ENCODE measurements at regions not wholly inside any gene's neighbourhood (a gene's known extent, or its start where the extent isn't known, plus 50 kb on each side); places are given as distances from the start of the nearest gene placed in this dataset.

GRCh38 chr13:97106323-97106722 lies 112.0 kb upstream of the OXGR1 start:
- Mint-ChIP-seq H3K4me3 (no peak overlapping the region), H3K27me3 (ENCODE audit: insufficient read depth) (peaks cover 1% of the 10 kb centered on the region; the same call in 1 of the 2 replicates), H3K36me3 (ENCODE audit: low read depth) (no peaks in the 10 kb centered on the region), H3K4me1 (ENCODE audit: low read depth) (peaks cover 23% of the 10 kb centered on the region), H3K27ac (no peak overlapping the region), H3K9me3 (no peaks in the 10 kb centered on the region)
- no peak for DNase-seq
- TF ChIP-seq CTCF (IDR thresholded peaks at IDR 0.05) = no peak

- peaks cover under 1% of the 10 kb centered on the region; the same call in 1 of the 2 replicates for H3K27me3 Mint-ChIP-seq (ENCODE audit: insufficient read depth)
- no peak overlapping the region for H3K4me3 Mint-ChIP-seq
- H3K9me3 Mint-ChIP-seq = no peaks in the 10 kb centered on the region
- DNase-seq = no peak
- no peak overlapping the region for H3K27ac Mint-ChIP-seq
- no peaks in the 10 kb centered on the region for H3K36me3 Mint-ChIP-seq (ENCODE audit: low read depth)
- no peak for TF ChIP-seq CTCF (IDR thresholded peaks at IDR 0.05)
- H3K4me1 Mint-ChIP-seq (ENCODE audit: low read depth) = peaks cover 26% of the 10 kb centered on the region
Measured at GRCh38 chr13:97107815-97108529, 113.7 kb upstream of the OXGR1 start.

DNA sequence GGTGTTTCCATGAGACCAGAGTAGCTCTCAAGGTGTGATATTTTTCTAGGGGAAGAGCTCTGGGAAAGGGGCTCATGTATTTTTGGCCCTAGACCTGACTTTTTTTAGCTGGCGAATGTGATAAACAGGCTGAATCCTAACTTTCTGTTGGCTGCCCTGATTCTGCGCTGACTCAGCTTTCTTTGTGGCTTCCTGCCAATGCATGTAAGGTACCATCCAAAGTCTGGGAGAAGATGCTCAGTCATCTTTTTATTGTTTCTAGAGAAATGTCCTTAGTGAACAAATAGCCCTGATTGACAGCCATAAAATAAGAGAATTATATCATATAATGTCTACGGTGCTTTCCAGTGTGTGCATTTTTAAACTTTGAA lies 113.6 kb upstream of the MBNL2 start:
- peaks cover 2% of the 10 kb centered on the region; the same call in 1 of the 2 replicates for H3K27me3 Mint-ChIP-seq (ENCODE audit: insufficient read depth)
- H3K4me3 Mint-ChIP-seq = no peak overlapping the region
- TF ChIP-seq CTCF (IDR thresholded peaks at IDR 0.05) = no peak
- no peaks in the 10 kb centered on the region for H3K9me3 Mint-ChIP-seq
- H3K27ac Mint-ChIP-seq = no peak overlapping the region
- DNase-seq = no peak
- H3K36me3 Mint-ChIP-seq (ENCODE audit: low read depth) = no peaks in the 10 kb centered on the region
- peaks cover 30% of the 10 kb centered on the region for H3K4me1 Mint-ChIP-seq (ENCODE audit: low read depth)

- no peak for DNase-seq
- H3K4me1 Mint-ChIP-seq (ENCODE audit: low read depth) = peaks cover 36% of the 10 kb centered on the region
- H3K27ac Mint-ChIP-seq = no peak overlapping the region
- peak overlapping the region; percentile 65 for H3K4me3 Mint-ChIP-seq
- H3K36me3 Mint-ChIP-seq (ENCODE audit: low read depth) = no peaks in the 10 kb centered on the region
- H3K27me3 Mint-ChIP-seq (ENCODE audit: insufficient read depth) = peaks cover 9% of the 10 kb centered on the region
- TF ChIP-seq CTCF (IDR thresholded peaks at IDR 0.05) = no peak
- H3K9me3 Mint-ChIP-seq = no peaks in the 10 kb centered on the region
Measured at GRCh38 chr13:97109256-97109655, 112.9 kb upstream of the MBNL2 start.

DNA sequence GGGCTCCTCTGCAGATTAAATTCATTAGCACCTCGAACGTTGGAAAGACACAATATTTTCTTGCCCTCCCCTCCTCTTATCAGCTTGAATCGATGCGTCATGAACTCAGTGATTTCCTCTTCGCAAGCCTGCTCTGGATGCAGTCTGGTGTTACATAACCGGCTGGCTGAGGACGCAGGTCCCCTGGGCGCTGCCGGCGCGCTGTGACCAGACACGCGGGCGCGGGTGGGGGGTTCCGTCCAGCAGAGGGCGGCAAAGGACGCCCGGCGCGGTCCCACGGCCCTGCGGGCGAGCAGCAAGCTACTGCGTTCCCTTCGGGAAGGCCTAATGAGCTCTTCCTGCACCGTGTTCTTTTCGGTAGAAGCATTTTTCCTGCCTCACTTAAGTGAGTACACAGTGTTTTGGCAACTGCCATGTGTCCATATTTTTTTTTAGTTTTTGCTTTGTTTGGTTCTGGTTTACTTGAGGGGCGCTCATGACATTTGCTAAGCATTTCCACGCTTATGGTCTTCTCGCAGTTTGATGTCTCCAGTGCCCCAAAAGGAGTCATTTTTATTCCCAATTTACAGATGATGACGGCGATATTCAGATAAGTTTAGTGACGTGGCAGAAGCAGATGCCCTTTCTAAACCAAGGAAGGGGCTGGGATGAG lies 112.2 kb upstream of the MBNL2 start:
- Mint-ChIP-seq H3K9me3 (no peaks in the 10 kb centered on the region), H3K4me1 (ENCODE audit: low read depth) (peaks cover 36% of the 10 kb centered on the region), H3K4me3 (peak overlapping the region; percentile 65), H3K27ac (peak overlapping the region; percentile 14; the same call in 1 of the 2 replicates), H3K27me3 (ENCODE audit: insufficient read depth) (peaks cover 9% of the 10 kb centered on the region), H3K36me3 (ENCODE audit: low read depth) (no peaks in the 10 kb centered on the region)
- peak; percentile 85 for DNase-seq
- TF ChIP-seq CTCF (IDR thresholded peaks at IDR 0.05) = peak; percentile 97
